ENCODE measurements at regions not wholly inside any gene's neighbourhood (a gene's known extent, or its start where the extent isn't known, plus 50 kb on each side); places are given as distances from the start of the nearest gene placed in this dataset.
A peak's percentile ranks its signal among the peaks of the same experiment; 100 is the strongest.

- WGBS (ENCODE audit: extremely low coverage, insufficient coverage, insufficient read length) = no CpG with 5 or more reads among the region's 19 CpGs
- H3K36me3 ChIP-seq (ENCODE audit: control insufficient read depth in 1 of 2, insufficient read depth in 2 of 2, low read length in 2 of 2) = no peaks in the 10 kb centered on the region
- H3K79me2 ChIP-seq (ENCODE audit: control insufficient read depth, insufficient read depth, low read length, poor library complexity) = no peaks in the 10 kb centered on the region
- H3K4me3 ChIP-seq (ENCODE audit: low read depth, low read length) = no peak overlapping the region
- no peak overlapping the region for H4K8ac ChIP-seq (ENCODE audit: low read depth, low read length)
- H3K9ac ChIP-seq (ENCODE audit: low read length) = no peak overlapping the region
- H3K4ac ChIP-seq (ENCODE audit: low read depth, low read length) = no peak overlapping the region
- no peaks in the 10 kb centered on the region for H3K79me1 ChIP-seq (ENCODE audit: low read length)
- no peak overlapping the region for H2BK120ac ChIP-seq (ENCODE audit: insufficient read depth, low read length, poor library complexity)
- H3K4me2 ChIP-seq (ENCODE audit: low read length) = peak overlapping the region; percentile 58
- no peak overlapping the region for H4K12ac ChIP-seq (ENCODE audit: low read depth, low read length)
- no peak for DNase-seq
- H2BK5ac ChIP-seq (ENCODE audit: low read depth, low read length, poor library complexity) = no peak overlapping the region
- no peak overlapping the region for H3K27ac ChIP-seq (ENCODE audit: low read depth, low read length)
- peaks cover 2% of the 10 kb centered on the region for H3K9me3 ChIP-seq (ENCODE audit: insufficient read depth, low read depth, low read length)
- H3K23ac ChIP-seq (ENCODE audit: low read length) = no peak overlapping the region
- H2AFZ ChIP-seq (ENCODE audit: insufficient read depth, low read length, poor library complexity) = no peak overlapping the region
- no peak overlapping the region for H3K14ac ChIP-seq (ENCODE audit: low read length)
- no peak overlapping the region for H3K18ac ChIP-seq (ENCODE audit: low read length)
- no peak overlapping the region for H2AK5ac ChIP-seq (ENCODE audit: low read length)
- peaks cover 2 to 4% of the 10 kb centered on the region in 2 experiments for H3K4me1 ChIP-seq (ENCODE audit: control insufficient read depth in 1 of 2, insufficient read depth in 2 of 2, low read length in 2 of 2)
- no peak overlapping the region for H2BK12ac ChIP-seq (ENCODE audit: low read length)
- H4K91ac ChIP-seq (ENCODE audit: low read depth, low read length) = no peak overlapping the region
- H3K27me3 ChIP-seq (ENCODE audit: insufficient read depth, low read length) = peaks cover 32% of the 10 kb centered on the region
These were observed 256.5 kb upstream of the CADM1 start for GRCh38 chr11:115760461-115761320.

DNA sequence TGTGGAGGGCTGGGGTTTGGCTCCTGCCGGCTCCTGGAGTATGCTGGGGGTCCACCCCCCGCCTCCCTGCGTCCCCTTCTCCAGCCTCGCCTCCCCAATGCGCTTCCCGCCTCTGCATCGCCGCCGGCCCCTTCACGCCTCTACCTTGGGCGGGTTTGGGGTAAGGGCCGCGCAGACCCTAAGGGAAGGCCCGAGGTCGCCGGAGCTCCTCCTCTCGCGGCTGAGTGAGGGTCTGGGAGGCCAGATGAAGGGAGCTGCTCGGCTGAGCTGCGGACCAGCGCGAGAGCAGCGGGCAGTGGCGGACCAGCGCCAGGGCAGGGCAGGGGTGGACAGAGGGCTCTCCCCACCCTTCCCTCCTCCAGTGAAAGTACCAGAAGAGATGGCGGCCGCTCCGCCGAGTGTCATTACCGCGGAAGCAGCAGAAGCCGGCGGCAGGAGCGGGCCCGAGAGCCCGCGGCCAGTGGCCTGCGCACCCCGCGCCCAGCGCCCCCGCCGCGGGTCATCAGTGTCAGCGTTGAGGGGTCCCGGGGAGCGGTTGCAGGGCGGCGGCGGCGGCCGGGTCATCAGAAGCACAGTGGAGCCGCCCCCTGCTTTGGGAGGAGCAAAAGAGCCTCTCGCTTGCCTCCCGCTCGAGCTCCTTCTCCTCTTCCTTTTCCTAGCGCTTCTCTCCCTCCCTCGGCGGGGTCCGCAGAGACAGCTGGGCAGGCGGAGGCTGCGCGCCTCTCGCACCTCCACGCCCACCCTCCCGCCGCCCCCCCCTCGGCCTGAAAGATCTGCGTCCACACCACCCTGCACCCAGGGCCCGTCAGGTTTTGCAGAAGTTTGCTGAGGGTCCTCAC, 255.6 kb upstream of the CADM1 start:
- no peak overlapping the region for H2BK12ac ChIP-seq (ENCODE audit: low read length)
- no peak overlapping the region for H2AK5ac ChIP-seq (ENCODE audit: low read length)
- peak overlapping the region; percentile 27 for H2AFZ ChIP-seq (ENCODE audit: insufficient read depth, low read length, poor library complexity)
- no peak overlapping the region for H3K4ac ChIP-seq (ENCODE audit: low read depth, low read length)
- peaks cover 2 to 4% of the 10 kb centered on the region in 2 experiments for H3K4me1 ChIP-seq (ENCODE audit: control insufficient read depth in 1 of 2, insufficient read depth in 2 of 2, low read length in 2 of 2)
- H4K8ac ChIP-seq (ENCODE audit: low read depth, low read length) = peak overlapping the region; percentile 15
- no peak overlapping the region for H4K12ac ChIP-seq (ENCODE audit: low read depth, low read length)
- no peaks in the 10 kb centered on the region for H3K36me3 ChIP-seq (ENCODE audit: control insufficient read depth in 1 of 2, insufficient read depth in 2 of 2, low read length in 2 of 2)
- no peak overlapping the region for H4K91ac ChIP-seq (ENCODE audit: low read depth, low read length)
- no peak overlapping the region for H3K23ac ChIP-seq (ENCODE audit: low read length)
- H3K9ac ChIP-seq (ENCODE audit: low read length) = no peak overlapping the region
- no peaks in the 10 kb centered on the region for H3K79me2 ChIP-seq (ENCODE audit: control insufficient read depth, insufficient read depth, low read length, poor library complexity)
- no peak overlapping the region for H3K14ac ChIP-seq (ENCODE audit: low read length)
- H3K27me3 ChIP-seq (ENCODE audit: insufficient read depth, low read length) = peaks cover 32% of the 10 kb centered on the region
- peak in 1 of 2 donors; percentile 2 for DNase-seq
- H3K27ac ChIP-seq (ENCODE audit: low read depth, low read length) = no peak overlapping the region
- WGBS (ENCODE audit: extremely low coverage, insufficient coverage, insufficient read length) = no CpG with 5 or more reads among the region's 70 CpGs
- peak overlapping the region; percentile 65 for H3K4me3 ChIP-seq (ENCODE audit: low read depth, low read length)
- no peak overlapping the region for H2BK5ac ChIP-seq (ENCODE audit: low read depth, low read length, poor library complexity)
- H3K9me3 ChIP-seq (ENCODE audit: insufficient read depth, low read depth, low read length) = peaks cover 2% of the 10 kb centered on the region
- H2BK120ac ChIP-seq (ENCODE audit: insufficient read depth, low read length, poor library complexity) = no peak overlapping the region
- H3K4me2 ChIP-seq (ENCODE audit: low read length) = peak overlapping the region; percentile 58
- no peaks in the 10 kb centered on the region for H3K79me1 ChIP-seq (ENCODE audit: low read length)
- no peak overlapping the region for H3K18ac ChIP-seq (ENCODE audit: low read length)

GRCh38 chr11:115758011-115758410, 253.8 kb upstream of the CADM1 start:
- no peak overlapping the region for H4K8ac ChIP-seq (ENCODE audit: low read depth, low read length)
- peaks cover 32% of the 10 kb centered on the region for H3K27me3 ChIP-seq (ENCODE audit: insufficient read depth, low read length)
- H3K36me3 ChIP-seq (ENCODE audit: control insufficient read depth in 1 of 2, insufficient read depth in 2 of 2, low read length in 2 of 2) = no peaks in the 10 kb centered on the region

GRCh38 chr11:115751243-115752015, 247.2 kb upstream of the CADM1 start:
- H3K14ac ChIP-seq (ENCODE audit: low read length) = no peak overlapping the region
- H3K27ac ChIP-seq (ENCODE audit: low read depth, low read length) = no peak overlapping the region

More at GRCh38 chr11:115758011-115758410, 253.8 kb upstream of the CADM1 start:
- DNase-seq = no peak
- H2AK5ac ChIP-seq (ENCODE audit: low read length) = no peak overlapping the region
- no peak overlapping the region for H3K14ac ChIP-seq (ENCODE audit: low read length)
- H3K27ac ChIP-seq (ENCODE audit: low read depth, low read length) = no peak overlapping the region
- peaks cover 2% of the 10 kb centered on the region for H3K9me3 ChIP-seq (ENCODE audit: insufficient read depth, low read depth, low read length)
- no peak overlapping the region for H3K4me3 ChIP-seq (ENCODE audit: low read depth, low read length)
- no peak overlapping the region for H4K91ac ChIP-seq (ENCODE audit: low read depth, low read length)
- no peaks in the 10 kb centered on the region for H3K79me1 ChIP-seq (ENCODE audit: low read length)
- no peaks in the 10 kb centered on the region for H3K79me2 ChIP-seq (ENCODE audit: control insufficient read depth, insufficient read depth, low read length, poor library complexity)
- no peak overlapping the region for H4K12ac ChIP-seq (ENCODE audit: low read depth, low read length)
- H2AFZ ChIP-seq (ENCODE audit: insufficient read depth, low read length, poor library complexity) = no peak overlapping the region
- H3K4me1 ChIP-seq (ENCODE audit: control insufficient read depth in 1 of 2, insufficient read depth in 2 of 2, low read length in 2 of 2) = peaks cover 2 to 4% of the 10 kb centered on the region in 2 experiments
- no peak overlapping the region for H3K23ac ChIP-seq (ENCODE audit: low read length)
- no peak overlapping the region for H3K4ac ChIP-seq (ENCODE audit: low read depth, low read length)
- WGBS (ENCODE audit: extremely low coverage, insufficient coverage, insufficient read length) = no CpG with 5 or more reads among the region's 8 CpGs
- no peak overlapping the region for H3K4me2 ChIP-seq (ENCODE audit: low read length)
- H2BK5ac ChIP-seq (ENCODE audit: low read depth, low read length, poor library complexity) = no peak overlapping the region
- H3K18ac ChIP-seq (ENCODE audit: low read length) = no peak overlapping the region
- H2BK12ac ChIP-seq (ENCODE audit: low read length) = no peak overlapping the region
- no peak overlapping the region for H3K9ac ChIP-seq (ENCODE audit: low read length)
- no peak overlapping the region for H2BK120ac ChIP-seq (ENCODE audit: insufficient read depth, low read length, poor library complexity)

More at GRCh38 chr11:115751243-115752015, 247.2 kb upstream of the CADM1 start:
- no peak overlapping the region for H4K8ac ChIP-seq (ENCODE audit: low read depth, low read length)
- no peak overlapping the region for H4K12ac ChIP-seq (ENCODE audit: low read depth, low read length)
- no peaks in the 10 kb centered on the region for H3K4me1 ChIP-seq (ENCODE audit: control insufficient read depth in 1 of 2, insufficient read depth in 2 of 2, low read length in 2 of 2)
- peaks cover 3% of the 10 kb centered on the region for H3K27me3 ChIP-seq (ENCODE audit: insufficient read depth, low read length)
- no peak overlapping the region for H3K4ac ChIP-seq (ENCODE audit: low read depth, low read length)
- H3K4me2 ChIP-seq (ENCODE audit: low read length) = no peak overlapping the region
- H2BK5ac ChIP-seq (ENCODE audit: low read depth, low read length, poor library complexity) = no peak overlapping the region
- no peaks in the 10 kb centered on the region for H3K36me3 ChIP-seq (ENCODE audit: control insufficient read depth in 1 of 2, insufficient read depth in 2 of 2, low read length in 2 of 2)
- H3K9ac ChIP-seq (ENCODE audit: low read length) = no peak overlapping the region
- no peaks in the 10 kb centered on the region for H3K79me1 ChIP-seq (ENCODE audit: low read length)
- H2BK120ac ChIP-seq (ENCODE audit: insufficient read depth, low read length, poor library complexity) = no peak overlapping the region
- H2BK12ac ChIP-seq (ENCODE audit: low read length) = no peak overlapping the region
- no peak for DNase-seq
- H4K91ac ChIP-seq (ENCODE audit: low read depth, low read length) = no peak overlapping the region
- H3K18ac ChIP-seq (ENCODE audit: low read length) = no peak overlapping the region
- H3K4me3 ChIP-seq (ENCODE audit: low read depth, low read length) = no peak overlapping the region
- H2AK5ac ChIP-seq (ENCODE audit: low read length) = no peak overlapping the region
- no peaks in the 10 kb centered on the region for H3K9me3 ChIP-seq (ENCODE audit: insufficient read depth, low read depth, low read length)
- no peaks in the 10 kb centered on the region for H3K79me2 ChIP-seq (ENCODE audit: control insufficient read depth, insufficient read depth, low read length, poor library complexity)
- no peak overlapping the region for H3K23ac ChIP-seq (ENCODE audit: low read length)
- no CpG with 5 or more reads among the region's 6 CpGs for WGBS (ENCODE audit: extremely low coverage, insufficient coverage, insufficient read length)
- H2AFZ ChIP-seq (ENCODE audit: insufficient read depth, low read length, poor library complexity) = no peak overlapping the region

Measured in trophoblast cell (in vitro differentiated cells and primary cell).